ENCODE measurements at regions not wholly inside any gene's neighbourhood (a gene's known extent, or its start where the extent isn't known, plus 50 kb on each side); places are given as distances from the start of the nearest gene placed in this dataset.

DNA sequence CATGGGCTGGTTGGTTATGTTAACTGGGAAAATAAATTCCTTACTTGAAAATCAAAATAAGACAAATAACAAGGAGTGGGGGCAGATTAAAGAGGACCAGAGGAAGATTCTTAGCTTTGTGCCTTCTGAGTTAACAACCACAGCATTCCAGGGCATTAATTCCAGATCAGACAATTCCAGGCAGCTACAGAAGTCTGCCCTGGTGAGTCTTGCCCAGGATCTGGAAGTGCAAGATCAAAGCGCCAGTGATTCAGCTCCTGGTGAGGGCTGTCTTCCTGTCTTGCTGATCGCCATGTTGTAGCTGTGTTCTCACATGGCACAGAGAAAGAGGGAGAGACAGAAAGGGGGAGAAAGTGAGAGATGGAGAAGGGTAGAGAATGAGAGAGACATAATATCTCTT, 65.6 kb downstream of the ANXA2R start:
- Histone ChIP-seq H3K4me3 (ENCODE audit: low read depth, low read length) (no peak overlapping the region), H3K27ac (no peak overlapping the region), H3K36me3 (replicated peaks) (no peaks in the 10 kb centered on the region), H3K27me3 (replicated peaks) (no peaks in the 10 kb centered on the region)
- TF ChIP-seq, protein P1, sequence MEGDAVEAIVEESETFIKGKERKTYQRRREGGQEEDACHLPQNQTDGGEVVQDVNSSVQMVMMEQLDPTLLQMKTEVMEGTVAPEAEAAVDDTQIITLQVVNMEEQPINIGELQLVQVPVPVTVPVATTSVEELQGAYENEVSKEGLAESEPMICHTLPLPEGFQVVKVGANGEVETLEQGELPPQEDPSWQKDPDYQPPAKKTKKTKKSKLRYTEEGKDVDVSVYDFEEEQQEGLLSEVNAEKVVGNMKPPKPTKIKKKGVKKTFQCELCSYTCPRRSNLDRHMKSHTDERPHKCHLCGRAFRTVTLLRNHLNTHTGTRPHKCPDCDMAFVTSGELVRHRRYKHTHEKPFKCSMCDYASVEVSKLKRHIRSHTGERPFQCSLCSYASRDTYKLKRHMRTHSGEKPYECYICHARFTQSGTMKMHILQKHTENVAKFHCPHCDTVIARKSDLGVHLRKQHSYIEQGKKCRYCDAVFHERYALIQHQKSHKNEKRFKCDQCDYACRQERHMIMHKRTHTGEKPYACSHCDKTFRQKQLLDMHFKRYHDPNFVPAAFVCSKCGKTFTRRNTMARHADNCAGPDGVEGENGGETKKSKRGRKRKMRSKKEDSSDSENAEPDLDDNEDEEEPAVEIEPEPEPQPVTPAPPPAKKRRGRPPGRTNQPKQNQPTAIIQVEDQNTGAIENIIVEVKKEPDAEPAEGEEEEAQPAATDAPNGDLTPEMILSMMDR (IDR thresholded peaks at IDR 0.05; ENCODE audit: low read depth, low read length, missing control alignments): no peak
- in situ Hi-C loops (cut with HindIII; ENCODE audit: low pct_ligation_motif_present, low sequenced_read_pairs): no loop called here
- DNase-seq: peak; percentile 3

DNA sequence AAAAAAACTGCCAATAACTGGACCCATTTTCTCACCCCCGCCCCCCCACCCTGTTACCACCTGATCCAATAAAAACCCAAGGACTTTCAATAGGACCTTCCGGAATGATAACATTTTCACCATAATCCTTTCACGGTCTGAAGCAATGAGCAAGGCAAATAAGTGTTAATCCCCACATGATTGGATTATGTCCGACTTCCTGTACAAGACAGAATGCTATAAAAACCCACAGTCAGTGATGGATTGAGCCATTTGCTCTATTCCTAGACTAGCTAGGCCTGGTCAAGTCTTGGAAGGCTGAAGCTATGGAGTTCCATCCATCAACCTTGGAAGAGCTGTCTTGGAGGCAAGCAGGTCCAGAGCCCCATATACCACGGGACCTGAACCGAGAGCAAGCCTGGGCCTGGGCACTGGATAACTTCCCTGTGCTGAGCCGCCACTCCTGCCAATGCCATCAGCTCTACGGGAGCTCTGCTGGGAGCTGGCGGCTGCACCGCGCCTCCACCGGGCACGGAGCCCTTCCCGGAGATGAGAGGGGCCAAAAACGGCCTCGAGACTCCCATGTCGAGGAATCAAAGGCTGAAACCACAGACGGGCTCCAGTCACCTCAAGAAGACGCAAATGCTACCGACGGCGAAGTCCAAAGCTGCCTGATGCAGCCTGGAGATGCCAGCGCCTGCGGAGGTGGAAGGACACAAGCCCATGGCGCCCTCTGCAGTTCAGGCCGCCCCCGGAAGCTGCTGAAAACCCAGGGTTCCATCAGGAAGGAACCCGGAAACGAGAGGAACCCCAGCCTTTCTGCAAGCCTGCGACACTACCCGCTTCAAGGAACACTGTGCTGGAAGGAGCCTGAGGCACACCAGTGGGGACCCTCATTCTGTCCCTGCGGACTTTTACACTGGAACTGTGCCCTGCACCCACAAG, 69.2 kb downstream of the ANXA2R start:
- Histone ChIP-seq H3K36me3 (replicated peaks) (no peaks in the 10 kb centered on the region), H3K27ac (no peak overlapping the region), H3K4me3 (ENCODE audit: low read depth, low read length) (no peak overlapping the region), H3K27me3 (replicated peaks) (no peaks in the 10 kb centered on the region)
- in situ Hi-C loops (cut with HindIII; ENCODE audit: low pct_ligation_motif_present, low sequenced_read_pairs): no loop called here
- DNase-seq: no peak
- TF ChIP-seq, protein P1 (IDR thresholded peaks at IDR 0.05; ENCODE audit: low read depth, low read length, missing control alignments): peak; percentile 45

DNA sequence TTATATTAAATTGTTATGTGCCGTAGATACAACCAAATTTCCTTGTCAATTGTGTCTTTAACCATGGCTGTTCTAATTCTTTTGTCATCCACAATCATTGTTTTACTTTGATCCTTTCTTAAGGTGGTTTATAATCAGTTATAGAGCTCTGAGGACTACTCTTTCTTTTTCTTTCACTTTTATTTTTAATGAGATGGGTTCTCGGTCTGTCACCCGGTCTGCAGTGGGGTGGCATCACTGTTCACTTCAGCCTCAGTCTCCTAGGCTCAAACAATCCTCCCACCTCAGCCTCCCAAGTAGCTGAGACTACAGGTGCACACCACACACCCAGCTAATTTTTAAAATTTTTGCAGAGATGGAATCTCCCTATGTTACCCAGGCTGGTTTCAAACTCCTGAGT, 74.2 kb downstream of the ANXA2R start:
- Histone ChIP-seq H3K27me3 (replicated peaks) (no peaks in the 10 kb centered on the region), H3K36me3 (replicated peaks) (no peaks in the 10 kb centered on the region), H3K4me3 (ENCODE audit: low read depth, low read length) (no peak overlapping the region), H3K27ac (no peak overlapping the region)
- in situ Hi-C loops (cut with HindIII; ENCODE audit: low pct_ligation_motif_present, low sequenced_read_pairs): no loop called here
- TF ChIP-seq, protein P1 (IDR thresholded peaks at IDR 0.05; ENCODE audit: low read depth, low read length, missing control alignments): no peak
- DNase-seq: no peak

DNA sequence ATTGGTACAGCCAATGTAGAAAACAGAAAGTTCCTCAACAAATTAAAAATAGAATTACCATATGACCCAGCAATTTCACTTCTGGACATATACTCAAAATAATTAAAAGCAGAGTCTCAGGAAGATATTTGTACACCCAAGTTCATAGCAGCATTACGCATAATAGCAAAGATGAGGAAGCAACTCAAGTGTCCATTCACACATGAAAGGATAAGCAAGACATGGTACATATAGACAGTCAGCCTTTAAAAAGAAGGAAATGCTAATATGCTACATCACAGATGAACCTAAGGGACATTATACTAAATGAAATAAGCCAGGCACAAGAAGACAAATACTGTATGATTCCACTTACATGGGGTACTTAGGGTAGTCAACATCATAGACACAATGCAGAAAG, 76.7 kb downstream of the ANXA2R start:
- no peak for DNase-seq
- in situ Hi-C loops (cut with HindIII; ENCODE audit: low pct_ligation_motif_present, low sequenced_read_pairs): no loop called here
- no peaks in the 10 kb centered on the region for H3K36me3 ChIP-seq (replicated peaks)
- no peak overlapping the region for H3K4me3 ChIP-seq (ENCODE audit: low read depth, low read length)
- TF ChIP-seq, protein P1 (IDR thresholded peaks at IDR 0.05; ENCODE audit: low read depth, low read length, missing control alignments): no peak
- H3K27me3 ChIP-seq (replicated peaks): no peaks in the 10 kb centered on the region
- no peak overlapping the region for H3K27ac ChIP-seq

DNA sequence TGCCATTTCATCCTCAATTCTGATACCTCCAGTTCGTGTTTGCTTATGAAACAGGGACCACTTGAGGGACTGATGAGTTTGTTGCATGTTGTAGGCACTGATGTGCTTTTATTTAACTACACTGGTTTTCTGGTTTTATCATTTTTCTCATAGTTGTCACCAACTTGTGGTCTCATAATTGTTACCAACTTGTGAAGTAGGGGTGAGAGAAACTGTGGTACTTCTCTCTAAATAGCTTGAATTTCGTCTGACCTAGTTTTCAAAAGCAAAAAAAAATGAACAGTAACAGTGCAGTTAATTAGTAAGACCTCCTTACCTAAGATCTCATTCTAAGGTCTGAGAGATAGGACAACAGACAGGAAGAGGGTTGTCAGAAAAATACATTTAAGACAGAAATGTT, 78.0 kb downstream of the ANXA2R start:
- H3K27ac ChIP-seq: no peak overlapping the region
- no peak for DNase-seq
- no peak overlapping the region for H3K4me3 ChIP-seq (ENCODE audit: low read depth, low read length)
- no peaks in the 10 kb centered on the region for H3K36me3 ChIP-seq (replicated peaks)
- H3K27me3 ChIP-seq (replicated peaks): no peaks in the 10 kb centered on the region
- in situ Hi-C loops (cut with HindIII; ENCODE audit: low pct_ligation_motif_present, low sequenced_read_pairs): no loop called here
- TF ChIP-seq, protein P1 (IDR thresholded peaks at IDR 0.05; ENCODE audit: low read depth, low read length, missing control alignments): no peak
